C4-2B (cell line): ENCODE measurements at regions not wholly inside any gene's neighbourhood (a gene's known extent, or its start where the extent isn't known, plus 50 kb on each side); places are given as distances from the start of the nearest gene placed in this dataset.

Experiments used
- H3K27ac ChIP-seq: fragments of 450-650 bp; 2 replicates; pipeline ENCODE4 v1.5.1; 2017
- ZFX ChIP-seq: fragments of 450-650 bp; IDR thresholded peaks from 2 replicates; pipeline ENCODE4 v1.6.1; 2017
- TF ChIP-seq, protein P1 (sequence below): fragments of 450-650 bp; conservative IDR thresholded peaks from 2 replicates; pipeline ENCODE4 v1.5.1; 2017; ENCODE audit warnings: mild to moderate bottlenecking

- no peak for TF ChIP-seq ZFX
- TF ChIP-seq, protein P1, sequence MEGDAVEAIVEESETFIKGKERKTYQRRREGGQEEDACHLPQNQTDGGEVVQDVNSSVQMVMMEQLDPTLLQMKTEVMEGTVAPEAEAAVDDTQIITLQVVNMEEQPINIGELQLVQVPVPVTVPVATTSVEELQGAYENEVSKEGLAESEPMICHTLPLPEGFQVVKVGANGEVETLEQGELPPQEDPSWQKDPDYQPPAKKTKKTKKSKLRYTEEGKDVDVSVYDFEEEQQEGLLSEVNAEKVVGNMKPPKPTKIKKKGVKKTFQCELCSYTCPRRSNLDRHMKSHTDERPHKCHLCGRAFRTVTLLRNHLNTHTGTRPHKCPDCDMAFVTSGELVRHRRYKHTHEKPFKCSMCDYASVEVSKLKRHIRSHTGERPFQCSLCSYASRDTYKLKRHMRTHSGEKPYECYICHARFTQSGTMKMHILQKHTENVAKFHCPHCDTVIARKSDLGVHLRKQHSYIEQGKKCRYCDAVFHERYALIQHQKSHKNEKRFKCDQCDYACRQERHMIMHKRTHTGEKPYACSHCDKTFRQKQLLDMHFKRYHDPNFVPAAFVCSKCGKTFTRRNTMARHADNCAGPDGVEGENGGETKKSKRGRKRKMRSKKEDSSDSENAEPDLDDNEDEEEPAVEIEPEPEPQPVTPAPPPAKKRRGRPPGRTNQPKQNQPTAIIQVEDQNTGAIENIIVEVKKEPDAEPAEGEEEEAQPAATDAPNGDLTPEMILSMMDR = no peak
- no peak overlapping the region for H3K27ac ChIP-seq
These were observed 171.1 kb downstream of the KCTD12 start for GRCh38 chr13:76715075-76715474.

DNA sequence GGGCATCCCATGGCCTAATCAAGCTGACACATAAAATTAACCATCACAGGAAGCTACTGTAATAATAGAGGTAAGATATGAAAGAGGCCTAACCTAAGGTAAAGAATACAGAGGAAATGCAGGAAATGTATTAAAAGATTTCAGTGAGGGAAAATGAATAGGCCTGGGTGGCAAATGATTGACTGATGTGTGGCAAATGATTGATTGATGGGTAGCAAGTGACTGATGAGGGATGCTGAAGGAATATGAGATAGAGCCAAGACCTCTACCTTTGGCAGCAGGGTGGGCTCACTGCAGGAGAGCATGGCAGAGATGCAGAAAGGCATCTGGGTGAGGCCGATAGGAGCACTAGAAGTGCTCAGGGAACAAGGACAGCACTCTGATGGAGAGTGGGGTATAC lies 172.9 kb downstream of the KCTD12 start:
- H3K27ac ChIP-seq = no peak overlapping the region
- no peak for TF ChIP-seq ZFX
- TF ChIP-seq, protein P1 = no peak

- TF ChIP-seq, protein P1 = no peak
- no peak for TF ChIP-seq ZFX
- no peak overlapping the region for H3K27ac ChIP-seq
These were observed 174.5 kb downstream of the KCTD12 start for GRCh38 chr13:76711550-76712182.

DNA sequence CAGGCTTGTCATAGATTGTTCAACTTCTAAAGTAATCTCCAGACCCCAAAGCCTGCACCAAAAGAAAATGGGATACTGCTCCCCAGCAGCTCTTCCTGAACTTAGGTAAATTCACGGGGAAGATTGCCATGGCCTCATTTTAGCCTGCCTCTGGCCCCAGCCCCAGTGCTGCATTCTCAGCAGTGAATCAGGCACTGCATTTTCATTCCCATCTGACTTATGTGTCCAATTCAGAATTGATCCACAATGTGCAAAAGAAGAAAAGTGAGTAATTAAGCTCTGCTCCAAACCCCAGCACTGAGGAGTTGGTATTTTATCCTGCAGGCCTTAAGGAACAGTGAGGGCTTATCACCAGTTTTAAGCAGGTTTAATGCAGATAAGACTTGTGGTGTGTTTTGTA lies 176.4 kb downstream of the KCTD12 start:
- no peak overlapping the region for H3K27ac ChIP-seq
- TF ChIP-seq, protein P1 = no peak
- TF ChIP-seq ZFX = no peak

DNA sequence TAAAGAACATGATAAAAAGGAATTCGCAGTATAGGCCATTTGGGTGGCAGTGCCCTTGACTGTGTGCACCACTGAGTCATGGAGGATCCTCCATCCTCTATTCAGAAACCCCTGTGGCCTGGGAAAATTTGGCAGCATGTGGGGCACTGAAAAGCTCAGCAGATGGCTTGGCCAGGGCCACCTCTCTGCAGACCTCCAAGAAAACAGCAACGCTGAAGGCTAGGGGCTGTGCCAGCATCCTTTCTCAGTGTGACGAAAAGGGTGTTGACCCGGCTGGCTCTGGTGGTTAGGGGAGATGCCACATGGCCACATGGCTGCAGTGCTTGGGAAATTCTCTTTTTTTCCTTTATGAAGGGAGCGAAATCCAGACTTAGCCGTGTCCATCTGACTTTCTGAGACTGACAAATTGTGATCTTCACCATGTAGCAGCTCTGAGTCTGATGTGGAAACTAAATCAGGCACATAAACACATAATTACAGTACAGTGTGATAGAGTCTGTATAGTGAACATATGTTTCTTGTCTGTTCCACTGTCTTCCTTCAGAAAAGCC lies 178.0 kb downstream of the KCTD12 start:
- no peak overlapping the region for H3K27ac ChIP-seq
- TF ChIP-seq, protein P1 = no peak
- TF ChIP-seq ZFX = no peak

GRCh38 chr13:76707360-76707759 lies 178.8 kb downstream of the KCTD12 start:
- H3K27ac ChIP-seq = no peak overlapping the region
- TF ChIP-seq ZFX = no peak
- TF ChIP-seq, protein P1 = no peak

DNA sequence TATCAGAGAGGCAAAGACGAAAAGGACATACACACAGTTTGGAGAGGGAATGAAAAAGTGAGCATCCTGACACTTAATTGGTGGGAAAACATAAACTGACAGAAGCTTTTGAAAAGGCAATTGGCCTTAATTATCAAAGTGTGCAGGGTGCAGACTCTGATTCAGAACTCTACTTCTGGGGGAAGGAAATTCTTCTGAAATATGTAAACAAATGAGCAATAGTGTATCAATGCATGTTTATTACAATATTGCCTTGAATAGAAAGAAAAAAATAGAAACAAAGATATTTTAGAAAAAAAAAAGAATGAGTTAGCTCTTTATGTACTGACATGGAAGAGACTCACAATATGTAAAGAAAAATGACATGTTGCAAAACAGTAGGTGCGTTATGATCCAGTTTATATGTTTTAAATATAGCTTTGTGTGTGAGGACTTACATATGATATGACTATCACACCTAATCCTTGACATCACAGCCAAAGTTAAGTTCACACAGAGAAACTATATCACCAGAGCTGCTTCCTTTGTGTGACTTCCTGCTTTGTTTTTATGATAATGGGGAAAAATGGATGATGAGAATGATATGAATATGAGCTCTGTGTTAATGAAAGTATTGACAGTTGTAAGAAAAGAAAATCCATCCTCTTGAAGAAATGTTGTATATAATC lies 182.4 kb downstream of the KCTD12 start:
- no peak overlapping the region for H3K27ac ChIP-seq
- TF ChIP-seq, protein P1 = no peak
- TF ChIP-seq ZFX = no peak
